ENCODE measurements at regions not wholly inside any gene's neighbourhood (a gene's known extent, or its start where the extent isn't known, plus 50 kb on each side); places are given as distances from the start of the nearest gene placed in this dataset.

- TF ChIP-seq, protein P1, sequence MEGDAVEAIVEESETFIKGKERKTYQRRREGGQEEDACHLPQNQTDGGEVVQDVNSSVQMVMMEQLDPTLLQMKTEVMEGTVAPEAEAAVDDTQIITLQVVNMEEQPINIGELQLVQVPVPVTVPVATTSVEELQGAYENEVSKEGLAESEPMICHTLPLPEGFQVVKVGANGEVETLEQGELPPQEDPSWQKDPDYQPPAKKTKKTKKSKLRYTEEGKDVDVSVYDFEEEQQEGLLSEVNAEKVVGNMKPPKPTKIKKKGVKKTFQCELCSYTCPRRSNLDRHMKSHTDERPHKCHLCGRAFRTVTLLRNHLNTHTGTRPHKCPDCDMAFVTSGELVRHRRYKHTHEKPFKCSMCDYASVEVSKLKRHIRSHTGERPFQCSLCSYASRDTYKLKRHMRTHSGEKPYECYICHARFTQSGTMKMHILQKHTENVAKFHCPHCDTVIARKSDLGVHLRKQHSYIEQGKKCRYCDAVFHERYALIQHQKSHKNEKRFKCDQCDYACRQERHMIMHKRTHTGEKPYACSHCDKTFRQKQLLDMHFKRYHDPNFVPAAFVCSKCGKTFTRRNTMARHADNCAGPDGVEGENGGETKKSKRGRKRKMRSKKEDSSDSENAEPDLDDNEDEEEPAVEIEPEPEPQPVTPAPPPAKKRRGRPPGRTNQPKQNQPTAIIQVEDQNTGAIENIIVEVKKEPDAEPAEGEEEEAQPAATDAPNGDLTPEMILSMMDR (conservative IDR thresholded peaks at IDR 0.05; ENCODE audit: low read depth, low read length): no peak
- DNase-seq (ENCODE audit: low read depth): no peak
- H3K4me3 ChIP-seq (ENCODE audit: low read length): no peak overlapping the region
These were observed 1004.2 kb downstream of the PCDH18 start for GRCh38 chr4:136528131-136528530.

GRCh38 chr4:136526517-136526916, 1005.8 kb downstream of the PCDH18 start:
- H3K4me3 ChIP-seq (ENCODE audit: low read length): no peak overlapping the region
- TF ChIP-seq, protein P1 (conservative IDR thresholded peaks at IDR 0.05; ENCODE audit: low read depth, low read length): no peak
- no peak for DNase-seq (ENCODE audit: low read depth)

DNA sequence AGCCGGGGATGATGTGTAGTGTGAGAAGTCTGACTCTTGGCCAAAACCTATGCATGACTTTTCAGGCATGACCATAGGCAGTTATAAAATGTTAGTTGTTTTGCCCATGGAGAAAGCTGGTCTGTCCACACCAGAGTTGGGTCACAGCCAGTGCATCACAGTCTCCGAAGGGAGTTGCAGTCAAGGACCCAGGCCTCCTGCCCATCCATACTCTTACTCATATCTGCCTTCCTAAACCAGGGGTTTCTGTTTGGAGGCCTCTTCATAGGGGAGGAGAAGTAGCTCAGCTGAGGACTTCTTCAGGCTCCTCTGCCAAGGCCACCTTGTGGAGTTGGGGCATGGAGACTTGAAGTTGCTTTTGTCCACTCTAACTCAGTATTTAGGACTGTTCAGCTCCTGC, 1008.3 kb downstream of the PCDH18 start:
- H3K4me3 ChIP-seq (ENCODE audit: low read length): no peak overlapping the region
- DNase-seq (ENCODE audit: low read depth): no peak
- TF ChIP-seq, protein P1 (conservative IDR thresholded peaks at IDR 0.05; ENCODE audit: low read depth, low read length): no peak

DNA sequence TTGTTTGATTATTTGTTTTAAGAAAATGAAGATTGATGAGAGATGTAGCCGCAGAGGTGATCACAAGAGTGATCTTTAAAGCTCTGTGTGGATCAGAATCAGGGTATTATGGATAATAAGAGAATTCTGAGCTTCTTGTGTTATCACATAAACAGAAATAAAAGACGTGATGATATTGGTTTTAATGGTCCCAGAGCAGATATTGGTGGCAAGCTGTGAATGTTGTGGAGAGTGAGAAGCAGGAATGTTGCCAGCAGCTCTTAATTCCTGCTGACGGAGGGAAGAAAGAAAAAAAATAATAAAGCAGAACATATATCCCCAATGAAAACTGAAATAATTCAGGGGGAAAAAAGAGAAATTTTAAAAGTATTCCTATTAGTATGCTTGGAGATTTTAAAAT, 1015.9 kb downstream of the PCDH18 start:
- TF ChIP-seq, protein P1 (conservative IDR thresholded peaks at IDR 0.05; ENCODE audit: low read depth, low read length): no peak
- DNase-seq (ENCODE audit: low read depth): no peak
- no peak overlapping the region for H3K4me3 ChIP-seq (ENCODE audit: low read length)

DNA sequence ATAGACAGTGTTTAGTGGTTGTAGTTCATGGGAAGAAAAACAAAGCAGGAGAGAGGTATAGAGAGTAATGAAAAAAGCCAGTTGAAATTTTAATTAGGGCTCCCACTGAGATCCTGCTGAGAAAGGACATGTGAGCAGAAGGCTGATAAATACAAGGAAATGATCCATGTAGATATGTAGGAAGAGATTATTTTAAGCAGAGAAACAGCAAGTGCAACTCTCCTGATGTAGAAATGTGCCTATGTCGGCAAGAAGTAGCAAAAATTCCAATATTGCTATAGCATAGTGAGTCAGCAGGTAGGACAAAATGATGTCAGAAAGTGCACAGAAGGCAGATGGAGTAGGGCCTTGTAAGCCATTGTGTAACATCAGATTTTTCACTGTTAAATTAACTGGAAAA, 1027.3 kb downstream of the PCDH18 start:
- peak; percentile 38 for DNase-seq (ENCODE audit: low read depth)
- TF ChIP-seq, protein P1 (conservative IDR thresholded peaks at IDR 0.05; ENCODE audit: low read depth, low read length): no peak

GRCh38 chr4:136495851-136496250, 1036.4 kb downstream of the PCDH18 start:
- DNase-seq (ENCODE audit: low read depth): no peak
- TF ChIP-seq, protein P1 (conservative IDR thresholded peaks at IDR 0.05; ENCODE audit: low read depth, low read length): no peak

More for the DNA sequence above, 1027.3 kb downstream of the PCDH18 start:
- H3K4me3 ChIP-seq (ENCODE audit: low read length): no peak overlapping the region

DNA sequence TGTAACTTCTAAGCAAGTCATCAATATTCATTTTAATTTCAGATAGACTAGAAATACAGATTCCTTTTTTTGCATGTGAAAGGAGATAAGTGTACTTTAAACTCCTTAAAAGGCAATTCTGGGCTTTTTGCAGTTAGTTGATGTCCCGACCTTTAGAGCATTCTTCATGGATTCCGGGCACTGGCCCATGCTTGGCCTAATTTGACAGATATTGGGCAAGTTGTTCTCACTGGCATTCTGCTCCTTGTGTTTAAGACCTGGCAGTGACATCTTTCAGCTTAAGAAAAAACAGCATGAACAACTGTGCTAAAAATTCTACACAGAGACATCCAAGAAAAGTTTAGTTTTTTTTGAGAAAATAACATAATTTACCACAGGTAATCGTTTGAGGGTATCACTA, 1037.2 kb downstream of the PCDH18 start:
- no peak overlapping the region for H3K4me3 ChIP-seq (ENCODE audit: low read length)

More at GRCh38 chr4:136495851-136496250, 1036.4 kb downstream of the PCDH18 start:
- H3K4me3 ChIP-seq (ENCODE audit: low read length): no peak overlapping the region

More for the DNA sequence above, 1037.2 kb downstream of the PCDH18 start:
- DNase-seq (ENCODE audit: low read depth): no peak
- TF ChIP-seq, protein P1 (conservative IDR thresholded peaks at IDR 0.05; ENCODE audit: low read depth, low read length): no peak
